ENCODE measurements at regions not wholly inside any gene's neighbourhood (a gene's known extent, or its start where the extent isn't known, plus 50 kb on each side); places are given as distances from the start of the nearest gene placed in this dataset.
"Not testable (repeated sequence)": the region's sequence is repeated elsewhere in the genome, so short reads cannot be mapped to it uniquely, and the experiment has no call there.

DNA sequence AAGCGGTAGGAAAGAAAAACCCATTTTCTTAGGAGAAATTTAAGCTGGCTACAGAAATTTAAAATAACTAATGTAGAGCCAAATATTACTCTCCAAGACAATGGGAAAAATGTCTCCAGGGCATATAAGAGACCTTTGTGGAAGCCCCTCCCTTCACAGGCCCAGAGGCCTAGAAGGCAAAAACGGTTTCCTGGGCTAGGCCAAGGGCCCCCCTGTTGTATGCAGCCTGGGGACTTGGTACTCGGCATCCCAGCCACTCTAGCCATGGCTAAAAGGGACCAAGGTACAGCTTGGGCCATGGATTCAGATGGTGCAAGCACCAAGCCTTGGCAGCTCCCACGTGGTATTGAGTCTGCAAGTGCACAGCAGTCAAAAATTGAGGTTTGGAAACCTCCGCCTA lies 90.1 kb downstream of the CGGBP1 start:
- H3K27me3 ChIP-seq (ENCODE audit: control insufficient read depth in 1 of 2, insufficient read depth in 2 of 2, low read length in 2 of 2) = no peaks in the 10 kb centered on the region
- no peak overlapping the region for H3K9ac ChIP-seq (ENCODE audit: low read length in 2 of 2)
- no peak overlapping the region for H3K27ac ChIP-seq (ENCODE audit: low read length)
- H3K36me3 ChIP-seq (ENCODE audit: control insufficient read depth in 2 of 2, insufficient read depth in 2 of 2, low read length in 2 of 2) = no peaks in the 10 kb centered on the region
- no peak overlapping the region for H3K4me3 ChIP-seq (ENCODE audit: low read length in 2 of 2)
- no peaks in the 10 kb centered on the region for H3K9me3 ChIP-seq (ENCODE audit: control insufficient read depth in 2 of 2, low read length in 2 of 2)
- H3K4me1 ChIP-seq (ENCODE audit: control insufficient read depth, insufficient read depth, low read length) = no peaks in the 10 kb centered on the region

DNA sequence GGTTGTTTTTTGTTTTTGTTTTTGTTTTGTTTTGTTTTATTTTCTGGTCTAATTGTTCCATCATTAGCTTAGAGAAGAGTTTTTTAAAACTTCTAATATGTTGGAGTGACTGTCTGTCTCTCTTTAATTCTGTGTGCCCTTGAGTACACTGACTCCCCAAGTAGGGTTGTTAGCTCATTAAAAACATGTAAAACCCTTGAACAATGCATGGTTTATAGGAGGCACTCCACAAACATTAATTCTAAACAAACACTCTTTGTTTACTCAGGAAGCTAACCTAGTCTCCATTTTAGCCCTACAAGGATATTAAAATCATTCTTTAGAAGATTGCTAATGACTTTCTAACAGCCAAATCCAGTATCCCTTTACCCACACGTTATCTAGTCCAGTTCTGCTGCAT lies 100.5 kb downstream of the CGGBP1 start:
- Histone ChIP-seq H3K9ac (ENCODE audit: low read length in 2 of 2) (no peak overlapping the region), H3K27ac (ENCODE audit: low read length) (no peak overlapping the region), H3K27me3 (ENCODE audit: control insufficient read depth in 1 of 2, insufficient read depth in 2 of 2, low read length in 2 of 2) (no peaks in the 10 kb centered on the region), H3K9me3 (ENCODE audit: control insufficient read depth in 2 of 2, low read length in 2 of 2) (no peaks in the 10 kb centered on the region), H3K4me3 (ENCODE audit: low read length in 2 of 2) (no peak overlapping the region), H3K4me1 (ENCODE audit: control insufficient read depth, insufficient read depth, low read length) (no peaks in the 10 kb centered on the region), H3K36me3 (ENCODE audit: control insufficient read depth in 2 of 2, insufficient read depth in 2 of 2, low read length in 2 of 2) (no peaks in the 10 kb centered on the region)

DNA sequence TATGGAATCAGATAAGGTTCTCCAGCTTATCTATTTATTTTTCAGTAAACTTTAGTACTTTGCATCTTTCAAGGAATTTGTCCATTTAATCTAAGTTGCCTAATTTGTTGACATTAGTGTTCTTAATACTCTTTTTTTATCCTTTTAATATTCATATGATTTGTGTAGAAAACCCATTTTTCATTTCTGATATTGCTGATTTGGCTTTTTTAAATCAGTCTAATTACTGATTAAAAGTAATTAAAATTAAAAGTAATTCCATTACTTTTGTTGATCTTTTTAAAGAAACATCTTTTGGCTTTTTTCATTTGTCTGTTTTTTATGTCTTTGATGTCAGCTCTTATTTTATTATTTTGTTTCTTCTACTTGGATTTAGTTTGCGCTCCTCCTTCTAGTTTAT lies 101.2 kb downstream of the CGGBP1 start:
- Histone ChIP-seq H3K4me1 (ENCODE audit: control insufficient read depth, insufficient read depth, low read length) (no peaks in the 10 kb centered on the region), H3K4me3 (ENCODE audit: low read length in 2 of 2) (no peak overlapping the region), H3K9ac (ENCODE audit: low read length in 2 of 2) (no peak overlapping the region), H3K27me3 (ENCODE audit: control insufficient read depth in 1 of 2, insufficient read depth in 2 of 2, low read length in 2 of 2) (no peaks in the 10 kb centered on the region), H3K27ac (ENCODE audit: low read length) (no peak overlapping the region), H3K36me3 (ENCODE audit: control insufficient read depth in 2 of 2, insufficient read depth in 2 of 2, low read length in 2 of 2) (no peaks in the 10 kb centered on the region), H3K9me3 (ENCODE audit: control insufficient read depth in 2 of 2, low read length in 2 of 2) (no peaks in the 10 kb centered on the region)

DNA sequence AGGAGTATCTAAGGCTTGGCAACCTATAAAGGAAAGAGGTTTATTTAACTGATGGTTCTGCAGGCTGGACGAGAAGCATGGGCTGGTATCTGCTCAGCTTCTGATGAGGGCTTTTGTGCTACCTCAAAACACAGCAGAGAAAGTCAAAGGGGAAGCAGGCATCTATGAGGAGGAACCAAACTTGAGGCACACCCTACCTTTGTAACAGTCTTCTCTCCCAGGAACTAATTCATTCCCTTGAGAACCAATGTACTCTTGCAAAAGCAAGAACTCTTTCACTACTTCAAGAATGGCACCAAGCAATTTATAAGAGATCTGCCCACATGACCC lies 109.0 kb downstream of the CGGBP1 start:
- no peaks in the 10 kb centered on the region for H3K9me3 ChIP-seq (ENCODE audit: control insufficient read depth in 2 of 2, low read length in 2 of 2)
- no peaks in the 10 kb centered on the region for H3K36me3 ChIP-seq (ENCODE audit: control insufficient read depth in 2 of 2, insufficient read depth in 2 of 2, low read length in 2 of 2)
- no peak overlapping the region for H3K4me3 ChIP-seq (ENCODE audit: low read length in 2 of 2)
- no peak overlapping the region for H3K27ac ChIP-seq (ENCODE audit: low read length)
- no peaks in the 10 kb centered on the region for H3K27me3 ChIP-seq (ENCODE audit: control insufficient read depth in 1 of 2, insufficient read depth in 2 of 2, low read length in 2 of 2)
- no peaks in the 10 kb centered on the region for H3K4me1 ChIP-seq (ENCODE audit: control insufficient read depth, insufficient read depth, low read length)
- H3K9ac ChIP-seq (ENCODE audit: low read length in 2 of 2) = no peak overlapping the region

DNA sequence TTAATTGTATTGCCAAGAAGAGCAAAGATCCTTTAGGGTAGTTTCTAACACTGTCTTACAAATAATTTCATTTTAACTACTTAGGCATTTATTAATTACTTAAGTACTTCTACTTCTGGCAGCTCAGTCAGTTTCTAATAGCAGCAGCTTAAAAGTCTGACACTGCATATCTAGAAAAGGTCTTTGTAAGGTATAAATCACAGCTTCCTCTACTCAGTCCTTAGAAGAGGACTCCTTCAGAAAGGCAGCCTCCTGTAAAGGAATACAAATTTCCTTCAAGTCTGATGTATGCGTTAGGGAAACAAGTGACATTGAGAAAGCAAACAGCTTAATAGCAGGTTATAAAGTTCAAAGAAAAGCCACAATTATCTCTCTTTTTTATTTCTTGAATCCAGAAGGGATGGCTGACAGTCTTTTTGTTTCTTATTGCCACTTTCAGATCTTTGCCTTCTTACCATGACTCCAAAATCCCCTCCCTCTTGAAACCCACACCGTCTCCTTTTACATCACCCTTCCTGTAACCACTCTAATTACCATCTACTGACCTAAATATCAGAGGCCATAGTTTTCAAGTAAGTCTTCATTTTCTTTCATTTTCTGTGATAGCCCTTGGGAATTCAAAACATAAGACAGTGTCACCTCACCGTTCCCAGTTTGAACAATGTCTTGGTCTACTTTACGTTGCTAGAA lies 109.5 kb downstream of the CGGBP1 start:
- H3K9ac ChIP-seq (ENCODE audit: low read length in 2 of 2) = no peak overlapping the region
- H3K4me3 ChIP-seq (ENCODE audit: low read length in 2 of 2) = no peak overlapping the region
- H3K27ac ChIP-seq (ENCODE audit: low read length) = no peak overlapping the region
- H3K27me3 ChIP-seq (ENCODE audit: control insufficient read depth in 1 of 2, insufficient read depth in 2 of 2, low read length in 2 of 2) = no peaks in the 10 kb centered on the region
- H3K36me3 ChIP-seq (ENCODE audit: control insufficient read depth in 2 of 2, insufficient read depth in 2 of 2, low read length in 2 of 2) = no peaks in the 10 kb centered on the region
- H3K4me1 ChIP-seq (ENCODE audit: control insufficient read depth, insufficient read depth, low read length) = no peaks in the 10 kb centered on the region
- no peaks in the 10 kb centered on the region for H3K9me3 ChIP-seq (ENCODE audit: control insufficient read depth in 2 of 2, low read length in 2 of 2)

DNA sequence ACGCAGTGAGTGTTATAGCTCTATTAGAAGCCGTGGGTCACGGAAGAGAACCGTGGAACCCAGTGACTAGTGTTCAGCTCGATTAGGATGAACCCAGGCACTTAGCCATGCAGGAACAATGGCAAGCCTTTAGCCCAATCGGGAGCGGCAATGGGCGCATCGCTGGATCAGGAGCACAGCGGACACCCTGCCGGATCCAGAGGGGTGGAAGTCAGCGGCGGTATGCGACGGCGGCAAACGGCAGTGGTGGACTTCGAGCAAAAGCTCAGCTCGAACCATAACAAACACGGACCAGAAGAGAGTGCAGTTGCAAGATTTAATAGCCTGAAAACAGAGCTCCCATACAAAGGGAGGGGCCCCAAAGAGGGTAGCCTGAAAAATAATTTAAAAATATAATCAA lies 112.8 kb downstream of the CGGBP1 start:
- H3K9me3 ChIP-seq (ENCODE audit: control insufficient read depth in 2 of 2, low read length in 2 of 2); H3K27me3 ChIP-seq (ENCODE audit: control insufficient read depth in 1 of 2, insufficient read depth in 2 of 2, low read length in 2 of 2); H3K36me3 ChIP-seq (ENCODE audit: control insufficient read depth in 2 of 2, insufficient read depth in 2 of 2, low read length in 2 of 2); H3K27ac ChIP-seq (ENCODE audit: low read length); H3K4me3 ChIP-seq (ENCODE audit: low read length in 2 of 2); H3K9ac ChIP-seq (ENCODE audit: low read length in 2 of 2); H3K4me1 ChIP-seq (ENCODE audit: control insufficient read depth, insufficient read depth, low read length): not testable (repeated sequence)

DNA sequence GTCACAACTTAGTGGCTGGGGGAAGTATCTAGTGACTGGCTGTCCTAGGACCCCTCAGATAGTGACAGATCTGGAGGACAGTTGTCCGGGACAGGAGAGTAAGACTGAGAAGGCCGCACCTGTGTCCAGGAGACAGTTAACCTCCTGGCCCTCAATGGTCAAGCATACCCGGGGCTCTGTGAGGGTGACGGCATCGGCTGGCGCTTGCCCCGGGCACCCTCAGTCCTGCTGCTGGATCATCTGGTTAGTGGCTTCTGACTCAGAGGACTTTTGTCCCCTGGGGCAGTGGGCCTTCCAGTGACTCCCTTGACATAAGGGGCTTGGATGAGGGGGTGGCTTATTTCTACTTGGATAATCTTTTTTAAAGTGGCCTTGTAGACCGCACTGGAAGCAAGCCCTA lies 116.5 kb downstream of the CGGBP1 start:
- not testable (repeated sequence) for H3K9ac ChIP-seq (ENCODE audit: low read length in 2 of 2); H3K36me3 ChIP-seq (ENCODE audit: control insufficient read depth in 2 of 2, insufficient read depth in 2 of 2, low read length in 2 of 2); H3K27ac ChIP-seq (ENCODE audit: low read length); H3K27me3 ChIP-seq (ENCODE audit: control insufficient read depth in 1 of 2, insufficient read depth in 2 of 2, low read length in 2 of 2); H3K9me3 ChIP-seq (ENCODE audit: control insufficient read depth in 2 of 2, low read length in 2 of 2); H3K4me1 ChIP-seq (ENCODE audit: control insufficient read depth, insufficient read depth, low read length); H3K4me3 ChIP-seq (ENCODE audit: low read length in 2 of 2)

DNA sequence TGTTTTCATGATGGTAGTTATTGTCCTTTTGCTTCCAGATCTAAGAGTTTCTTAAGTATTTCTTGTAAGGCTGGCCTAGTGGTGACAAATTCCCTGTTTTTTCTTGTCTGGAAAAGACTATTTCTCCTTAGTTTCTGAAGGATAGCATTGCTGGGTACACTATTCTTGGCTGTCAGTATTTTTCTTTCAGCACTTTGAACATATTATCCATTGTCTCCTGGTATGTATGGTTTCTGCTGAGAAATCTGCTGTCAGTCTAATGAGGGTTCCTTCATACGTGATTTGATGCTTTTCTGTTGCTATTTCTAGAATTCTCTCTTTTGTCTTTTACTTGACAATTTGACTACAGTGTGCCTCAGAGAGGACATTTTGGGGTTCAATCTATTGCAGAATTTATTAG lies 134.3 kb downstream of the CGGBP1 start:
- H3K36me3 ChIP-seq (ENCODE audit: control insufficient read depth in 2 of 2, insufficient read depth in 2 of 2, low read length in 2 of 2) = no peaks in the 10 kb centered on the region
- H3K9me3 ChIP-seq (ENCODE audit: control insufficient read depth in 2 of 2, low read length in 2 of 2) = peaks cover 0 to 3% of the 10 kb centered on the region in 2 donors
- no peaks in the 10 kb centered on the region for H3K4me1 ChIP-seq (ENCODE audit: control insufficient read depth, insufficient read depth, low read length)
- no peak overlapping the region for H3K4me3 ChIP-seq (ENCODE audit: low read length in 2 of 2)
- H3K27ac ChIP-seq (ENCODE audit: low read length) = no peak overlapping the region
- no peak overlapping the region for H3K9ac ChIP-seq (ENCODE audit: low read length in 2 of 2)
- no peaks in the 10 kb centered on the region for H3K27me3 ChIP-seq (ENCODE audit: control insufficient read depth in 1 of 2, insufficient read depth in 2 of 2, low read length in 2 of 2)

DNA sequence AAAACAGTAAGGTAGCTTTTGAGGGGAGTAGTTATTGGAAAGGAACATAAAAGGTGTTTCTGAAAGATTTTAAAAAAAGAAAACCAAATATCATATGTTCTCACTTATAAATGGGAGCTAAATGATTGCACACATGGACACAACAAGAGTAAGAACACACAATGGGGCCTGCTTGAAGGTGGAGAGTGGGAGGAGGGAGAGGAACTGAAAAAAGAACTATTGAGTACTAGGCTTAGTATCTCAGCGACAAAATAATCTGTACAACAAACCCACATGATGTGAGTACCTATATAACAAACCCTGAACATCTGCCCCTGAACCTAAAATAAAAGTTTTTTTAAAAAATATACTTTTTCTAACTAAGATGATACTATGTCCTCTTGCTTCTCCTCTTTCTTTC lies 138.3 kb downstream of the CGGBP1 start:
- Histone ChIP-seq H3K4me1 (ENCODE audit: control insufficient read depth, insufficient read depth, low read length) (no peaks in the 10 kb centered on the region), H3K9me3 (ENCODE audit: control insufficient read depth in 2 of 2, low read length in 2 of 2) (peaks cover 0 to 3% of the 10 kb centered on the region in 2 donors), H3K36me3 (ENCODE audit: control insufficient read depth in 2 of 2, insufficient read depth in 2 of 2, low read length in 2 of 2) (no peaks in the 10 kb centered on the region), H3K27ac (ENCODE audit: low read length) (no peak overlapping the region), H3K9ac (ENCODE audit: low read length in 2 of 2) (no peak overlapping the region), H3K27me3 (ENCODE audit: control insufficient read depth in 1 of 2, insufficient read depth in 2 of 2, low read length in 2 of 2) (no peaks in the 10 kb centered on the region), H3K4me3 (ENCODE audit: low read length in 2 of 2) (no peak overlapping the region)

DNA sequence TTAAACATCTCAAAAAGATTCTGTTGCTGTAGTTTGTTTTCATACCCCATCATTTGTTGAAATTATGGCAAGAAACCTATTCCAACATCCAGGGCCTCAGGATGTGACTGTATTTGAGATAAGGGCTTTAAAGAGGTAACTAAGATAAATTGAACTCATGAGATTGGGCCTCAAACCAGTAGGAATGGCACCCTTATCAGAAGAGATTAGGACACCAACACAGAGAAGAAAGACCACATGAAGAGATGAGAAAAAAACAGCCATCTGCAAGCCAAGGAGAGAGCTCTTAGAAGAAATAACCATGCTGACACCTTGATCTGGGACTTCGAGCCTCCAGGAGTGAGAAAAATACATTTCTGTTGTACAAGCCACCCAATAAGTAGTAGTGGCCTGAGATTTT lies 157.7 kb downstream of the CGGBP1 start:
- H3K4me1 ChIP-seq (ENCODE audit: control insufficient read depth, insufficient read depth, low read length) = no peaks in the 10 kb centered on the region
- no peaks in the 10 kb centered on the region for H3K27me3 ChIP-seq (ENCODE audit: control insufficient read depth in 1 of 2, insufficient read depth in 2 of 2, low read length in 2 of 2)
- no peaks in the 10 kb centered on the region for H3K36me3 ChIP-seq (ENCODE audit: control insufficient read depth in 2 of 2, insufficient read depth in 2 of 2, low read length in 2 of 2)
- no peak overlapping the region for H3K9ac ChIP-seq (ENCODE audit: low read length in 2 of 2)
- no peaks in the 10 kb centered on the region for H3K9me3 ChIP-seq (ENCODE audit: control insufficient read depth in 2 of 2, low read length in 2 of 2)
- H3K4me3 ChIP-seq (ENCODE audit: low read length in 2 of 2) = no peak overlapping the region
- H3K27ac ChIP-seq (ENCODE audit: low read length) = no peak overlapping the region

DNA sequence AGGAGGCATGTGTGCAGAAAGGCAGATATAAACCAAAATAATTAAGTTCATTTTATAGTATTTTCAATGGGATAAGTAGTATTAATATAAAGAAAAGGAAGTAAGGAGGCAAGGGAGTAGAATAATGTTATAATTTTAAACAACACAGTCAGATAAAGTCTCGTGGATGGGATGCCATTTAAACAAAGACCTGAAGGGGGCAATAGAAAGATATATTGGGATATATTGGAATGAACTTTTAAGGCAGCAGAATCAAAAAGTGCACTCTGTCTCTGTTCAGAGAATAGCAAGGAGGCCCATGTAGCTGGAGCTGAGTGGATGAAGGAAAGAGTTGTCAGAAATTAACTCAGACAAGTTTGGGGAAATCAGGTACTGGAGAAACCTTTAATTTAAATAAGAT lies 158.7 kb downstream of the CGGBP1 start:
- Histone ChIP-seq H3K4me1 (ENCODE audit: control insufficient read depth, insufficient read depth, low read length) (no peaks in the 10 kb centered on the region), H3K9ac (ENCODE audit: low read length in 2 of 2) (no peak overlapping the region), H3K27me3 (ENCODE audit: control insufficient read depth in 1 of 2, insufficient read depth in 2 of 2, low read length in 2 of 2) (no peaks in the 10 kb centered on the region), H3K27ac (ENCODE audit: low read length) (no peak overlapping the region), H3K4me3 (ENCODE audit: low read length in 2 of 2) (no peak overlapping the region), H3K9me3 (ENCODE audit: control insufficient read depth in 2 of 2, low read length in 2 of 2) (no peaks in the 10 kb centered on the region), H3K36me3 (ENCODE audit: control insufficient read depth in 2 of 2, insufficient read depth in 2 of 2, low read length in 2 of 2) (no peaks in the 10 kb centered on the region)

Data from stomach smooth muscle (tissue), 2 donors.